ENCODE measurements at regions not wholly inside any gene's neighbourhood (a gene's known extent, or its start where the extent isn't known, plus 50 kb on each side); places are given as distances from the start of the nearest gene placed in this dataset.

DNA sequence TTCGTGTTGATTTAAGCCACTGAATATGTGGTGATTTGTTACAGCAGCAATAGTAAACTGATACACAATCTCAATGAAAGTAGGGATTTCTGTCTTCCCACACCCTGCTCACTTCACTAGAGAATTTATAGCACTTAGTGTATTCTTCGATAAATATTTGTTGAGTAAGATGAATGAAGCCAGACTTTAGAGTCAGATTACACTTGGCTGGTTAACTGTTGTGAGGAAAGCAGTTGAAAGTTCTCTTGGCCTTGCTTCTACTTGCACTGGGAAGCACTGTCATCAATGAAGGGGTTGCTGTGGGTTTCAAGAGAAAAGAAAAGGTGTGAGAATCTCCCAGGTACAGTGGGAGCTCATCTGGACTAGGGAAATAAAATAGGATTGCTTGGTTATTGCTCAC, 82.1 kb upstream of the IGFBP3 start:
- no peak for TF ChIP-seq EZH2phosphoT487 (IDR thresholded peaks at IDR 0.05; ENCODE audit: unreplicated experiment)
- TF ChIP-seq, protein P1, sequence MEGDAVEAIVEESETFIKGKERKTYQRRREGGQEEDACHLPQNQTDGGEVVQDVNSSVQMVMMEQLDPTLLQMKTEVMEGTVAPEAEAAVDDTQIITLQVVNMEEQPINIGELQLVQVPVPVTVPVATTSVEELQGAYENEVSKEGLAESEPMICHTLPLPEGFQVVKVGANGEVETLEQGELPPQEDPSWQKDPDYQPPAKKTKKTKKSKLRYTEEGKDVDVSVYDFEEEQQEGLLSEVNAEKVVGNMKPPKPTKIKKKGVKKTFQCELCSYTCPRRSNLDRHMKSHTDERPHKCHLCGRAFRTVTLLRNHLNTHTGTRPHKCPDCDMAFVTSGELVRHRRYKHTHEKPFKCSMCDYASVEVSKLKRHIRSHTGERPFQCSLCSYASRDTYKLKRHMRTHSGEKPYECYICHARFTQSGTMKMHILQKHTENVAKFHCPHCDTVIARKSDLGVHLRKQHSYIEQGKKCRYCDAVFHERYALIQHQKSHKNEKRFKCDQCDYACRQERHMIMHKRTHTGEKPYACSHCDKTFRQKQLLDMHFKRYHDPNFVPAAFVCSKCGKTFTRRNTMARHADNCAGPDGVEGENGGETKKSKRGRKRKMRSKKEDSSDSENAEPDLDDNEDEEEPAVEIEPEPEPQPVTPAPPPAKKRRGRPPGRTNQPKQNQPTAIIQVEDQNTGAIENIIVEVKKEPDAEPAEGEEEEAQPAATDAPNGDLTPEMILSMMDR (conservative IDR thresholded peaks at IDR 0.05; ENCODE audit: low read depth in 2 of 2), result no peak
- TF ChIP-seq JUNB (IDR thresholded peaks at IDR 0.05; ENCODE audit: unreplicated experiment), result no peak
- no peak for TF ChIP-seq EZH2 (IDR thresholded peaks at IDR 0.05; ENCODE audit: low read depth, unreplicated experiment)
- TF ChIP-seq CREB1 (CRISPR knock-in tag; IDR thresholded peaks at IDR 0.05; ENCODE audit: low read depth), result no peak
- TF ChIP-seq, protein P2, sequence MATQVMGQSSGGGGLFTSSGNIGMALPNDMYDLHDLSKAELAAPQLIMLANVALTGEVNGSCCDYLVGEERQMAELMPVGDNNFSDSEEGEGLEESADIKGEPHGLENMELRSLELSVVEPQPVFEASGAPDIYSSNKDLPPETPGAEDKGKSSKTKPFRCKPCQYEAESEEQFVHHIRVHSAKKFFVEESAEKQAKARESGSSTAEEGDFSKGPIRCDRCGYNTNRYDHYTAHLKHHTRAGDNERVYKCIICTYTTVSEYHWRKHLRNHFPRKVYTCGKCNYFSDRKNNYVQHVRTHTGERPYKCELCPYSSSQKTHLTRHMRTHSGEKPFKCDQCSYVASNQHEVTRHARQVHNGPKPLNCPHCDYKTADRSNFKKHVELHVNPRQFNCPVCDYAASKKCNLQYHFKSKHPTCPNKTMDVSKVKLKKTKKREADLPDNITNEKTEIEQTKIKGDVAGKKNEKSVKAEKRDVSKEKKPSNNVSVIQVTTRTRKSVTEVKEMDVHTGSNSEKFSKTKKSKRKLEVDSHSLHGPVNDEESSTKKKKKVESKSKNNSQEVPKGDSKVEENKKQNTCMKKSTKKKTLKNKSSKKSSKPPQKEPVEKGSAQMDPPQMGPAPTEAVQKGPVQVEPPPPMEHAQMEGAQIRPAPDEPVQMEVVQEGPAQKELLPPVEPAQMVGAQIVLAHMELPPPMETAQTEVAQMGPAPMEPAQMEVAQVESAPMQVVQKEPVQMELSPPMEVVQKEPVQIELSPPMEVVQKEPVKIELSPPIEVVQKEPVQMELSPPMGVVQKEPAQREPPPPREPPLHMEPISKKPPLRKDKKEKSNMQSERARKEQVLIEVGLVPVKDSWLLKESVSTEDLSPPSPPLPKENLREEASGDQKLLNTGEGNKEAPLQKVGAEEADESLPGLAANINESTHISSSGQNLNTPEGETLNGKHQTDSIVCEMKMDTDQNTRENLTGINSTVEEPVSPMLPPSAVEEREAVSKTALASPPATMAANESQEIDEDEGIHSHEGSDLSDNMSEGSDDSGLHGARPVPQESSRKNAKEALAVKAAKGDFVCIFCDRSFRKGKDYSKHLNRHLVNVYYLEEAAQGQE (IDR thresholded peaks at IDR 0.05; ENCODE audit: unreplicated experiment), result no peak
- no peak for TF ChIP-seq ZNF114 (CRISPR knock-in tag; IDR thresholded peaks at IDR 0.05)
- no peak for TF ChIP-seq POLR2AphosphoS5 (IDR thresholded peaks at IDR 0.05; ENCODE audit: low read depth)
- TF ChIP-seq, protein P3, sequence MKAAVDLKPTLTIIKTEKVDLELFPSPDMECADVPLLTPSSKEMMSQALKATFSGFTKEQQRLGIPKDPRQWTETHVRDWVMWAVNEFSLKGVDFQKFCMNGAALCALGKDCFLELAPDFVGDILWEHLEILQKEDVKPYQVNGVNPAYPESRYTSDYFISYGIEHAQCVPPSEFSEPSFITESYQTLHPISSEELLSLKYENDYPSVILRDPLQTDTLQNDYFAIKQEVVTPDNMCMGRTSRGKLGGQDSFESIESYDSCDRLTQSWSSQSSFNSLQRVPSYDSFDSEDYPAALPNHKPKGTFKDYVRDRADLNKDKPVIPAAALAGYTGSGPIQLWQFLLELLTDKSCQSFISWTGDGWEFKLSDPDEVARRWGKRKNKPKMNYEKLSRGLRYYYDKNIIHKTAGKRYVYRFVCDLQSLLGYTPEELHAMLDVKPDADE (IDR thresholded peaks at IDR 0.05), result no peak
- no peak for TF ChIP-seq STAT1 (IDR thresholded peaks at IDR 0.05; ENCODE audit: unreplicated experiment)
